Gastroesophageal sphincter (tissue), 3 donors: ENCODE measurements at regions not wholly inside any gene's neighbourhood (a gene's known extent, or its start where the extent isn't known, plus 50 kb on each side); places are given as distances from the start of the nearest gene placed in this dataset.

Source experiments
- CTCF ChIP-seq, 4 experiments: fragments of 200-600 bp in 2 of 4; fragments of 450-650 bp in 2 of 4; sonication (generic) in 1 of 4; IDR thresholded peaks; one replicate each; pipeline ENCODE4 v1.5.1; 2017 to 2019; ENCODE audit warnings: antibody characterized with exemption in 4 of 4, mild to moderate bottlenecking in 2 of 4, moderate library complexity in 2 of 4
- EP300 ChIP-seq: sonication (generic); formaldehyde crosslinking; IDR thresholded peaks from one replicate; pipeline ENCODE4 v1.6.1; 2017; ENCODE audit warnings: antibody characterized with exemption, mild to moderate bottlenecking
- POLR2A ChIP-seq, 2 donors: fragments of 450-650 bp; IDR thresholded peaks; one replicate each; pipeline ENCODE4 v1.6.1; 2017; ENCODE audit warnings: antibody characterized with exemption in 2 of 2, mild to moderate bottlenecking in 2 of 2, moderate library complexity in 1 of 2
- POLR2AphosphoS5 ChIP-seq: sonication (generic); formaldehyde crosslinking; IDR thresholded peaks from one replicate; pipeline ENCODE4 v1.6.1; 2017; ENCODE audit warnings: antibody characterized with exemption

GRCh38 chr2:37553411-37554154 lies 117.9 kb downstream of the CDC42EP3 start:
- TF ChIP-seq CTCF (IDR thresholded peaks at IDR 0.05): no peak
- TF ChIP-seq POLR2A (IDR thresholded peaks at IDR 0.05): no peak
- no peak for TF ChIP-seq POLR2AphosphoS5
- no peak for TF ChIP-seq EP300
